SK-N-SH (cell line): ENCODE measurements at regions not wholly inside any gene's neighbourhood (a gene's known extent, or its start where the extent isn't known, plus 50 kb on each side); places are given as distances from the start of the nearest gene placed in this dataset.

Source experiments
- CTCF ChIP-seq: fragments of 200-600 bp; sonication (generic); IDR thresholded peaks from 2 replicates; pipeline ENCODE4 v1.6.1; 2017; ENCODE audit warnings: antibody characterized with exemption, mild to moderate bottlenecking, moderate library complexity
- TCF12 ChIP-seq: IDR thresholded peaks from 2 replicates; pipeline ENCODE4 v1.4.0; 2012

GRCh38 chr3:16050641-16051467, 123.6 kb upstream of the GALNT15 start:
- TF ChIP-seq CTCF (no peak), TCF12 (no peak)
